Stomach (tissue), 4 donors: ENCODE measurements at regions not wholly inside any gene's neighbourhood (a gene's known extent, or its start where the extent isn't known, plus 50 kb on each side); places are given as distances from the start of the nearest gene placed in this dataset.

Source experiments
- CTCF ChIP-seq, 7 experiments: fragments of 450-650 bp in 4 of 7; fragments of 200-600 bp in 3 of 7; sonication (generic) in 3 of 7; IDR thresholded peaks; one replicate each; pipeline ENCODE4 v1.5.1; 2016 to 2019; ENCODE audit warnings: antibody characterized with exemption in 7 of 7, control low read depth in 2 of 7, mild to moderate bottlenecking in 1 of 7
- POLR2A ChIP-seq, 4 donors: fragments of 450-650 bp; IDR thresholded peaks; one replicate each; pipeline ENCODE4 v1.6.1; 2016; ENCODE audit warnings: antibody characterized with exemption in 4 of 4, control low read depth in 2 of 4, mild to moderate bottlenecking in 1 of 4, moderate library complexity in 1 of 4
- POLR2AphosphoS5 ChIP-seq, 3 donors: sonication (generic); formaldehyde crosslinking; IDR thresholded peaks; one replicate each; pipeline ENCODE4 v1.6.1; 2016; ENCODE audit warnings: antibody characterized with exemption in 3 of 3

DNA sequence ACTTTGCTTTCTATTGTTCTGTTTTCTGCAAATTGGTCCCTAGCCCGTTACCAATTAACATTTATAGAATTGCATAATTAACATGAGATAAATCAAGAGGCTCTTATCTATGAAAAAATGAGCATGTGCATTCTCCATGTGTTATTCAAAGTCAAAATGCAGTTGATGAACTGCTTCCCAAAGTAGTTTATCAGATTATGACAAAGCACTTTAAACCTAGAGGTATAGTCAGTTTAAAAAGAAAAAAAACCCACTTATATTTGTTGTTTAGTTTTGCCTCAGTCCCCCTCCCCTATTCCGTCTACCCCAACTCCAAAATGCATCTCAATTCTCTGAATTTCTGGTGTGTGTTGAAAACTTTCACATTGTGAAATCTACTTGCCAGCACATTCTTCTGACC lies 119.5 kb downstream of the ATXN3L start:
- TF ChIP-seq CTCF (IDR thresholded peaks at IDR 0.05) (no peak), POLR2AphosphoS5 (IDR thresholded peaks at IDR 0.05) (no peak), POLR2A (IDR thresholded peaks at IDR 0.05) (no peak)
